Right lobe of liver (tissue), 6 donors: ENCODE measurements at regions not wholly inside any gene's neighbourhood (a gene's known extent, or its start where the extent isn't known, plus 50 kb on each side); places are given as distances from the start of the nearest gene placed in this dataset.

Experiments
- ATAC-seq, 4 donors: fragments of 200-7000 bp; cut with Tn5 transposase; one replicate each; pipeline ENCODE4 v1.9.1; 2020; ENCODE audit warnings: mild to moderate bottlenecking in 4 of 4, moderate library complexity in 4 of 4
- DNase-seq, 3 donors: peaks; one replicate each; pipeline ENCODE4 v3.0.0-alpha.2; 2020
- H3K27ac ChIP-seq, 3 donors: fragments of 200-600 bp; one replicate each; pipeline ENCODE4 v1.8.0; 2022
- H3K27me3 ChIP-seq, 2 donors: fragments of 200-600 bp; one replicate each; pipeline ENCODE4 v1.8.0; 2022
- H3K36me3 ChIP-seq, 4 donors: fragments of 200-600 bp; sonication (generic) in 1 of 4; one replicate each; pipeline versions ENCODE4 v1.5.1 to v1.8.0; 2017 to 2022; ENCODE audit warnings: control low read depth in 1 of 4
- H3K4me1 ChIP-seq, 4 donors: fragments of 200-600 bp; sonication (generic) in 1 of 4; one replicate each; pipeline versions ENCODE4 v1.5.1 to v1.8.0; 2017 to 2022; ENCODE audit warnings: control low read depth in 1 of 4
- H3K4me3 ChIP-seq, 3 donors: fragments of 200-600 bp; one replicate each; pipeline ENCODE4 v1.8.0; 2022
- H3K9me3 ChIP-seq, 4 donors: fragments of 200-600 bp; sonication (generic) in 1 of 4; one replicate each; pipeline versions ENCODE4 v1.5.1 to v1.8.0; 2017 to 2022; ENCODE audit warnings: control low read depth in 1 of 4
- CTCF ChIP-seq, 4 donors: fragments of 200-600 bp in 3 of 4; fragments of 450-650 bp in 1 of 4; IDR thresholded peaks; one replicate each; pipeline versions ENCODE4 v1.5.1 to v1.8.0; 2016 to 2022; ENCODE audit warnings: antibody characterized with exemption in 4 of 4, mild to moderate bottlenecking in 2 of 4
- POLR2A ChIP-seq: fragments of 450-650 bp; IDR thresholded peaks from one replicate; pipeline ENCODE4 v1.6.1; 2017; ENCODE audit warnings: antibody characterized with exemption, mild to moderate bottlenecking
- WGBS: methylation state at CpG from one replicate; pipeline ENCODE4 v1.1.6; 2018; ENCODE audit warnings: low coverage, low lambda C conversion rate; ENCODE audit not compliant: insufficient coverage; ENCODE audit errors: missing lambda C conversion rate; 5-methylcytosine and 5-hydroxymethylcytosine counted together
- intact Hi-C, 2 donors: fragments of 100-400 bp; cut with DNase I; formaldehyde crosslinking; loops; one replicate each; pipeline versions ENCODE4 v1.11.2 to v1.14.1; 2022
- donor health status: DM: no; HTN: yes; CAD: no.
- donor health status: DM: no; HTN: no; CAD: no.
- donor health status: DM: no; HTN: no; CAD: no.
- donor health status: DM: no; HTN: yes; CAD: no.
- donor health status: DM: no; HTN: yes; CAD: no.

GRCh38 chr4:114205261-114205660 lies 225.8 kb upstream of the ARSJ start:
- H3K36me3 ChIP-seq = no peaks in the 10 kb centered on the region

GRCh38 chr4:114208574-114209151 lies 229.2 kb upstream of the ARSJ start:
- intact Hi-C loops = no loop called here
- Histone ChIP-seq H3K27ac (no peak overlapping the region), H3K27me3 (no peaks in the 10 kb centered on the region), H3K4me1 (no peaks in the 10 kb centered on the region), H3K4me3 (no peak overlapping the region), H3K36me3 (no peaks in the 10 kb centered on the region), H3K9me3 (no peaks in the 10 kb centered on the region)
- TF ChIP-seq POLR2A = no peak
- TF ChIP-seq CTCF (IDR thresholded peaks at IDR 0.05) = no peak
- WGBS = 14% methylated on average over 3 of the region's 3 CpGs
- ATAC-seq = no peak
- no peak for DNase-seq

More at GRCh38 chr4:114205261-114205660, 225.8 kb upstream of the ARSJ start:
- no peak overlapping the region for H3K4me3 ChIP-seq
- 88% methylated on average over 1 of the region's 1 CpG for WGBS
- TF ChIP-seq CTCF (IDR thresholded peaks at IDR 0.05) (no peak), POLR2A (no peak)
- H3K9me3 ChIP-seq = no peaks in the 10 kb centered on the region
- intact Hi-C loops = no loop called here
- ATAC-seq (no peak), DNase-seq (no peak)
- H3K4me1 ChIP-seq = no peaks in the 10 kb centered on the region
- H3K27me3 ChIP-seq = no peaks in the 10 kb centered on the region
- no peak overlapping the region for H3K27ac ChIP-seq

- Histone ChIP-seq H3K27me3 (no peaks in the 10 kb centered on the region), H3K9me3 (no peaks in the 10 kb centered on the region), H3K36me3 (no peaks in the 10 kb centered on the region), H3K4me3 (no peak overlapping the region), H3K27ac (no peak overlapping the region), H3K4me1 (no peaks in the 10 kb centered on the region)
- intact Hi-C loops = no loop called here
- no peak for DNase-seq
- ATAC-seq = no peak
- TF ChIP-seq CTCF (IDR thresholded peaks at IDR 0.05) (no peak), POLR2A (no peak)
Measured at GRCh38 chr4:114209584-114209983, 230.1 kb upstream of the ARSJ start.

GRCh38 chr4:114211556-114211955 lies 232.1 kb upstream of the ARSJ start:
- no peak for DNase-seq

More at GRCh38 chr4:114211556-114211955, 232.1 kb upstream of the ARSJ start:
- no peaks in the 10 kb centered on the region for H3K36me3 ChIP-seq
- TF ChIP-seq CTCF (IDR thresholded peaks at IDR 0.05) = no peak
- TF ChIP-seq POLR2A = no peak
- H3K27me3 ChIP-seq = no peaks in the 10 kb centered on the region
- no peak overlapping the region for H3K4me3 ChIP-seq
- 64% methylated on average over 3 of the region's 3 CpGs for WGBS
- intact Hi-C loops = no loop called here
- no peak overlapping the region for H3K27ac ChIP-seq
- ATAC-seq = no peak
- no peaks in the 10 kb centered on the region for H3K9me3 ChIP-seq
- H3K4me1 ChIP-seq = no peaks in the 10 kb centered on the region
